Testis (tissue), 2 donors: ENCODE measurements at regions not wholly inside any gene's neighbourhood (a gene's known extent, or its start where the extent isn't known, plus 50 kb on each side); places are given as distances from the start of the nearest gene placed in this dataset.

Experiments used
- DNase-seq: peaks from one replicate; pipeline ENCODE4 v3.0.0-alpha.2; 2019
- H3K27ac ChIP-seq, 2 donors: fragments of 200-600 bp; sonication (generic); one replicate each; pipeline ENCODE4 v1.5.1; 2019
- H3K27me3 ChIP-seq: fragments of 200-600 bp; sonication (generic); one replicate; pipeline ENCODE4 v1.5.1; 2019
- H3K36me3 ChIP-seq: fragments of 200-600 bp; sonication (generic); one replicate; pipeline ENCODE4 v1.5.1; 2017; ENCODE audit warnings: low read depth; ENCODE audit errors: missing control alignments
- H3K4me1 ChIP-seq: fragments of 200-600 bp; sonication (generic); one replicate; pipeline ENCODE4 v1.5.1; 2019
- H3K4me3 ChIP-seq, 2 donors: fragments of 200-600 bp; sonication (generic); one replicate each; pipeline ENCODE4 v1.5.1; 2017 to 2019
- H3K9me3 ChIP-seq: fragments of 200-600 bp; sonication (generic); one replicate; pipeline ENCODE4 v1.5.1; 2017
- POLR2A ChIP-seq: fragments of 450-650 bp; IDR thresholded peaks from one replicate; pipeline ENCODE4 v1.6.1; 2017; ENCODE audit warnings: antibody characterized with exemption, mild to moderate bottlenecking, moderate library complexity
- WGBS, 2 donors: methylation state at CpG; one replicate each; pipeline ENCODE4 v1.1.5; 2018; 5-methylcytosine and 5-hydroxymethylcytosine counted together
- intact Hi-C: fragments of 100-400 bp; cut with DNase I; formaldehyde crosslinking; loops from one replicate; pipeline ENCODE4 v1.15.1; 2023; ENCODE audit warnings: low total_unique reads
- TF ChIP-seq, protein P1 (sequence below), 3 experiments: fragments of 450-650 bp in 2 of 3; fragments of 200-600 bp in 1 of 3; sonication (generic) in 1 of 3; IDR thresholded peaks; one replicate each; pipeline ENCODE4 v1.5.1; 2016 to 2019; ENCODE audit warnings: antibody characterized with exemption in 3 of 3, mild to moderate bottlenecking in 2 of 3, moderate library complexity in 1 of 3

DNA sequence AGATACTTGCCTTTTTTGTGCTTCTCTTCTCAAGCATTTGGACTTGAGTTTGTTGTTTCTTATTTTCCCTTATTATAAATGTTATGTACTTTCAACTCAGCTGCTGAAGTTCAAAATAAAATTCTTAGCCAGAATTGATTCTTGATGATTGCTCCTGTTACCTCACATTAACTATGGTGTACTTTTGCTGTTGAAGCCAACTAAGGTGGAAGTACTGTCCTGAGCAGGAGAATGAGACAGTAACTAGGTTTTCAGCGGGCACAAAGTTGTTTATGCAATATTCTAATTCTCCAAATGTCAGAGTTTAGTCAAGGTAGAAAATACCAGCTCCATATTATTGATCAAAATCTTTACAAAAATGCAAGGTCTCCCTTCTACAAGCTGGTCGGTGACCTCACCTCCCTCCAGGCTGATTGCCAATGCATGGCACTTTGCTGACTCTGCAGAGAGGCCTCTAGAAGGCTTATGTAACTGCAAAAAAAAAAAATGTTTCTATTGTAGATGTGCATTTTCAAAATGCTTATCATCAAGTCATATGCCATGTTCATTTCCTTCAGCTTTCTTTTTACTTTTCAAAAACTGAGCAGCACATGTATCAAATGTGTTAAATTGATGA is 1783.5 kb upstream of the WWC1 start:
- peak; percentile 20 for DNase-seq
- TF ChIP-seq, protein P1, sequence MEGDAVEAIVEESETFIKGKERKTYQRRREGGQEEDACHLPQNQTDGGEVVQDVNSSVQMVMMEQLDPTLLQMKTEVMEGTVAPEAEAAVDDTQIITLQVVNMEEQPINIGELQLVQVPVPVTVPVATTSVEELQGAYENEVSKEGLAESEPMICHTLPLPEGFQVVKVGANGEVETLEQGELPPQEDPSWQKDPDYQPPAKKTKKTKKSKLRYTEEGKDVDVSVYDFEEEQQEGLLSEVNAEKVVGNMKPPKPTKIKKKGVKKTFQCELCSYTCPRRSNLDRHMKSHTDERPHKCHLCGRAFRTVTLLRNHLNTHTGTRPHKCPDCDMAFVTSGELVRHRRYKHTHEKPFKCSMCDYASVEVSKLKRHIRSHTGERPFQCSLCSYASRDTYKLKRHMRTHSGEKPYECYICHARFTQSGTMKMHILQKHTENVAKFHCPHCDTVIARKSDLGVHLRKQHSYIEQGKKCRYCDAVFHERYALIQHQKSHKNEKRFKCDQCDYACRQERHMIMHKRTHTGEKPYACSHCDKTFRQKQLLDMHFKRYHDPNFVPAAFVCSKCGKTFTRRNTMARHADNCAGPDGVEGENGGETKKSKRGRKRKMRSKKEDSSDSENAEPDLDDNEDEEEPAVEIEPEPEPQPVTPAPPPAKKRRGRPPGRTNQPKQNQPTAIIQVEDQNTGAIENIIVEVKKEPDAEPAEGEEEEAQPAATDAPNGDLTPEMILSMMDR (IDR thresholded peaks at IDR 0.05) = no peak
- TF ChIP-seq POLR2A = no peak
- no peak overlapping the region for H3K4me3 ChIP-seq
- 76 to 83% methylated on average over 2 of the region's 2 CpGs for WGBS, 2 donors
- H3K4me1 ChIP-seq = peaks cover 5% of the 10 kb centered on the region
- no peaks in the 10 kb centered on the region for H3K27me3 ChIP-seq
- no peaks in the 10 kb centered on the region for H3K36me3 ChIP-seq
- H3K27ac ChIP-seq = no peak overlapping the region
- no peaks in the 10 kb centered on the region for H3K9me3 ChIP-seq
- intact Hi-C loops = no loop called here

DNA sequence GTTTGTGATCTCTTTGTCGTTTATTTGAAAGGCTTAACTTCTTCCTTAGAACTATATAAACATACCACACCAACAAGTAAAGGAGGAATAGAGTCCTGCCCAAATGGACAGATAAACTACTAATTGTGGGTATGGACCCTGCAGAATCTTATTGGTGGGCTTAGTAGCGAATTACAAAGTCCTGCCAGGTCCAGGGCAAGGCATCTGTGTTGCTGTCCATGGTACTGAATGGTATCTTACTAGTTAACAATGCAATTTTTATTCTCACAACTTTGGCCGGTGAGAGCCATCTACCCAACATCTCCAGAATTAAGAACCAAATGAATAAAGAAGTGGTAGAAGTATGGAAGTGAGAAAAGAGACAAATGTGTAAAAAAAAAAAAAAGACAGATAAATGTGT is 1782.4 kb upstream of the WWC1 start:
- H3K36me3 ChIP-seq = no peaks in the 10 kb centered on the region
- no peak for TF ChIP-seq POLR2A
- TF ChIP-seq, protein P1 (IDR thresholded peaks at IDR 0.05) = no peak
- H3K9me3 ChIP-seq = no peaks in the 10 kb centered on the region
- peak; percentile 39 for DNase-seq
- no peak overlapping the region for H3K27ac ChIP-seq
- H3K4me3 ChIP-seq = no peak overlapping the region
- H3K27me3 ChIP-seq = no peaks in the 10 kb centered on the region
- intact Hi-C loops = no loop called here
- peaks cover 5% of the 10 kb centered on the region for H3K4me1 ChIP-seq
- 49 to 50% methylated on average over 3 of the region's 3 CpGs for WGBS, 2 donors

DNA sequence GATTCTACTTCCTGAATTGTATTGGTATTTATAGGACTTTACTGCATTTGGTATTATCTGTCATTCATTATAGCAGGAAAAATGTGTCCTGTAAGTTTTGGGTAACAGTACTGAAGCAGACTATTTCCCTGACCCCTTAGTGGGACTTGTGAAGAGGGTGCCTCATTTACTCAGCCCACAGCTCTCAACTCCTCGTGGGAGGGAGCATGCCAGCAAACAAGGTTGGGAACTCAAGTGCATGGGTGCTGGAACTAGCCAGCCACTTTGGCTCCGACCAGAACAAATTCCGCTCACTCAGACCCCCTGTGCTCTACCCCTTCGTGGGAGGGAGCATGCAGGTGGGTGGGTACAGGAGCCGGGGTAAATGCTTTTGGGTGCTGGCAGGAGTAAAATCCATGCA is 1773.5 kb upstream of the WWC1 start:
- Histone ChIP-seq H3K27me3 (no peaks in the 10 kb centered on the region), H3K9me3 (no peaks in the 10 kb centered on the region), H3K36me3 (no peaks in the 10 kb centered on the region), H3K27ac (no peak overlapping the region), H3K4me3 (no peak overlapping the region), H3K4me1 (no peaks in the 10 kb centered on the region)
- no peak for TF ChIP-seq POLR2A
- intact Hi-C loops = no loop called here
- 79 to 80% methylated on average over 2 to 5 of the region's 5 CpGs for WGBS, 2 donors
- no peak for DNase-seq

DNA sequence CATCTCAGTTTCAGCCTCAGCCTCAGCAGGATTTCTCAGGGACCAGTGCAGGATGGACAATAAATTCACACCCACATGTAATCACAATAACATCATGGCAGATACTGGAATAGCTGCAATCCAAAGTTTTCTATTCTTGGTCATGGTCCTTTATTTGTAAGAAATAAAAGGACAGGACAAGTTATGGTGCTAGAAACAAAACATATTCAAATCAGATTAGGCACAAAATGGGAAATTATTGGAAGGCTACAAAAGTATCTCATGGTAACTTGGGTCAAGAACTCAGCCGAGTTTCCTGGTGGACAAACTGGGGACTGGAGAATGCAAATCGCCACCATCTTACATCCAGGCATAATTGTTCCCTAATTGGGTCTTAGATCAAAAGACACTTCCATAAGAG is 1768.2 kb upstream of the WWC1 start:
- no peak for DNase-seq
- H3K27ac ChIP-seq = no peak overlapping the region
- no peaks in the 10 kb centered on the region for H3K9me3 ChIP-seq
- H3K4me3 ChIP-seq = no peak overlapping the region
- no peaks in the 10 kb centered on the region for H3K27me3 ChIP-seq
- TF ChIP-seq POLR2A = no peak
- TF ChIP-seq, protein P1 (IDR thresholded peaks at IDR 0.05) = no peak
- intact Hi-C loops = no loop called here
- H3K4me1 ChIP-seq = no peaks in the 10 kb centered on the region
- WGBS, 2 donors = 83 to 92% methylated on average over 2 of the region's 2 CpGs
- no peaks in the 10 kb centered on the region for H3K36me3 ChIP-seq

DNA sequence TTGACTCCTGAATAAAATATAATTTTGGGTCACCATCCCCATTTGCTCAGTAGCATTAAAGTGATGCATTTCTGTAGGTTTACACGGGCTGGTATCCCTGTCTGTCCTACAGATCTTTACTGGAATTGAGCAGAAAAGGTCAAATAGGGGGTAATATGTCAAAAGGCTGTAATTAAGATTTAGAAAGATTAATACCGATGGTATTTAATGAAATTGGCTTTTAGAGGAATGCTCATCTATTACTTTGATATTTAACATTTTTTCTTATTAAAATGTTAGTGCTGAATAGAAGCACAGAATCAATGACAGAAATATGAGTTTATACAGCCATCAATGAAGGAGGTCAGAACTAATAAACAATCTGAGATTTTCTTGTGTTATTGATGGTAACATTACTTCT is 1762.2 kb upstream of the WWC1 start:
- TF ChIP-seq POLR2A = no peak
- TF ChIP-seq, protein P1 (IDR thresholded peaks at IDR 0.05) = no peak
- H3K4me3 ChIP-seq = no peak overlapping the region
- no peak overlapping the region for H3K27ac ChIP-seq
- intact Hi-C loops = no loop called here
- no peaks in the 10 kb centered on the region for H3K9me3 ChIP-seq
- no peaks in the 10 kb centered on the region for H3K4me1 ChIP-seq
- 26 to 30% methylated on average over 2 of the region's 2 CpGs for WGBS, 2 donors
- no peak for DNase-seq
- H3K36me3 ChIP-seq = no peaks in the 10 kb centered on the region
- H3K27me3 ChIP-seq = no peaks in the 10 kb centered on the region
